Hematopoietic multipotent progenitor cell (in vitro differentiated cells): ENCODE measurements at regions not wholly inside any gene's neighbourhood (a gene's known extent, or its start where the extent isn't known, plus 50 kb on each side); places are given as distances from the start of the nearest gene placed in this dataset.

Experiments
- DNase-seq, 3 donors: peaks; one replicate each; pipeline ENCODE4 v3.0.0-alpha.2; 2011 to 2015; ENCODE audit warnings: low read depth in 2 of 3, low spot score in 2 of 3

DNA sequence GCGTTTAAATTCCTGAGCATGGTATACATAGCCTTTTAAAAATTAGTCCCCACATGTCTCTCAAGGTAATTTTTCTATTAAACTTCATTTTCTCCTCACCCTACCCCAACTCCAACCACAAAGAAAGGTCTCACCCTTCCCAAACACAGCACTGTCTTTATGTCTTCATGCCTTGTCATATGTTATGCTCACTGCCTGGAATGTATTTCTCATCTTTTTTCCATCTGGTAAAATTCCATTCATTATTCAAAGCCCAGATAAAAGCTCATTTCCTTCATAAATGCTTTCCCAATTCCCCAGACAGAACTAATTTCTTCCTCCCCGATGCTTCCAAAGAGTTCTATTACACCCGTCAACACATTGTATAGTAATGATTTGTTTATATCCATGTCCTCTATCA lies 302.0 kb downstream of the ALDH8A1 start:
- no peak for DNase-seq

DNA sequence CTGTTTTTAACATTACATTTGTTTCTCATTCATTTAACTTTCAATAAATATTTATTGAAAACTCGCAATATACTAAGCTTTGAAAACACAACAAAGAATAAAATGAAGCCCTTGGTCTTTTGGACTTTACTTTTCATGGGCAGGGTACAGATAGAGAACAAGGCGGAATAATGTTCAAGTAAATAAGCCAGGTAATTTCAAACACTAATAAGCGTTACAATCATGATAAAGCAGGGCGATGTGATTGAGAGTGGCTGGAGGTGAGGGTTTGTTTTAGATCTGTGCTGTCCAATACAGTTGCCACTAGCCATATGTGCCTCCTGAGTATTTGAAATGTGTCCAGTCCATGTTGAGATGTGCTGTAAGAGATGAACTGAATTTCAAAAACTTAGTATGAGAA lies 307.1 kb downstream of the ALDH8A1 start:
- no peak for DNase-seq

DNA sequence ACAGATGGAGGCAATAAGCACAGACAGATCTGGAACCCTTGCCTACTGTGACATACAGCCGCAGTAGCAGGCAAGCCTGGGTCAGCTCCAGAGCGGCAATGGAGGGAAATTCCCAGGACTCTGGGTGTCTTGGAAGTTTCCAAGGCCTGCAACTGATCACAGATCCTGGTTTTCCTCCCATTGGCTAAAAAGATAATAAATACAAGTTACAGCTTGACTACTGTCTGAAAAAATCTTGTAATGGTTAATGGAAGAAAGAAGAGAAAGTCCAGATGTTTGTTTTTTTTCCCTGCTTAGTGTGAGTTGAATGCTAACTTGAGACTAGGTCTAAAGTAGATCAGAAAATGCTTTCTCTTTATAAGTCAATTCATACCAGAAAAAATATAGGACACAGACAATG lies 307.6 kb downstream of the ALDH8A1 start:
- DNase-seq: no peak

DNA sequence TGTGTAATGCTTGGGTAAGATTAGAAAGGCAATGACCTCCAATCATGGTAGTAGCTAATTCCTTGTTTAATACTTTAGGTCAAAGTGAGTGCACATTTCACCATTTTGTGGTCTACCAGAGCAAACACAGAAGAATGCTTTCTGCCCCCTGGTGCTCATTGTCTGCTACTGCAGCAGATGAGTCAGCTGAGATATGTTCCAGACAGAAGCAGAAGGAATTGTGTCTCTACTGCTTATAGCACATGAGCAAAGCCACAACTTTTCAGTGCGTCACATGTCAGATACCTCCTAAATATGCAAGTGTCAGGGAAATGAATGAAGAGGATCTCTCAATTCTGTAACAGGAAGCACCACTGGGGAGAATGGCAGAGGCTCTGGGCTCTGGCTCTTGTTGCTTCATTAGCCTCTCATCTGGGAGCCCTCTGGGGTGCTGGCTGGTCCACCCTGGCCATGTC lies 308.9 kb downstream of the ALDH8A1 start:
- peak; percentile 63 to 93 (median 79) for DNase-seq

DNA sequence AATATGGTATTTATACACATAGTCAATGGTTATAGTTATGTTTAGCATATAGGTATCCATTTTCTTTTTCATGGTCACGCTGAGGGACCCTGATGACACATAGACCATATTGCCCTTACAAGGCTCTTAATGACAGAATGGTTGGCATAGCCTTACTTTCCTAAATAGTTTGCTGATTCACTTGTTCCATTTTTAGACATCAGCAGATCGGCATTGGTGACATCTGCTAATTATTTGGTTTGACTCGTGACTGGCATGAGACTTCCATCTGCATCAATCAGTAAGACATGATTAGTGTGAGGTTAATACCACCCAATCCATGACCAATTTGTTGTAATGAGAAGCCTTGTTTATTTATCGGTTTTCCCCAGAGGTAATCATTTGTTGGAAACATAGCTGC lies 309.7 kb downstream of the ALDH8A1 start:
- no peak for DNase-seq

DNA sequence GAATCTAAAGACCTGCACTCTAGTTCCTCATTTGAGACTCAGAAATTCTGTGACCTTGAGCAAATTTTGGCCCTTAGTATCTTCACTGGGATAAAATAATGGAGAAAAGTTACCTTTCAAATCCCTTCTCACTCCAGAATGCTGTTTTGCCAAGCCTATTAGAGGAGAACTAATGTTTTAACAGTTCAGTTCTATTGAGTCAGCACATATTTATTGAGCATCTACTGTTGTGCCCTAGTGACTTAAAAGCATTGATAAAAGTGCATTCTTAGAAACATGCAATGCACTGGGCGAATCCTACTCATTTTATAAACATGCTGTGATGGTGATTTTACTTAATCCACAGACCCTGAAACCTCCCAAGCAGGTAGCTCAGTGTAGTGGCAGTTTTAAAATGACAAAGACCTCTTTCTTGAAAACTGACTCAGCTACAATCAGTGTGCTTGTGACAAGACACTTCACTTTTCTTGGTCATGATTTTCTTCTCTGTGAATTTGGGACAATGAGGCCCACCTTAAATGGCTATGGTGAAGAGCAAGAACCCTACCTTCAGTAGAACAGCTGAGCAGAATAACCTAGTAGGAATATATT lies 312.0 kb downstream of the ALDH8A1 start:
- no peak for DNase-seq

DNA sequence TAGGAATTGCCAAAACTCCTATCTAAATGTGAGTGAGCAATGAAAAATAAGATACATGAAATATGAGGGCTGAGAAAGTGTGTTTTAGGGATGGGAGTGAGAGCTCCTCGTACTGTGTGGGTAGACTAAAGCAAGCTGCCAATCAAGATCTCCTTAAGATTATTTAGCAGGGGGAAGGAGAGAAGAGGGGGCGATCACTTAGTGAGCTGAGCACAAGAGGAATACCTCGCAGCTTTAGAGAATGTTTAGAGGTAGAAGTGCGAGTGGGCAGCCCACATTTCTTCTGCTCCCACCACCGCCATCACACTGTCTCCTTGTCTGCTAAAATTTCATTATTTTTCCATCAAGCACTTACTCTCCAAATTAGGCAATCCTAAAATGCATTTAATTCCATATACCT lies 312.6 kb downstream of the ALDH8A1 start:
- DNase-seq: no peak

DNA sequence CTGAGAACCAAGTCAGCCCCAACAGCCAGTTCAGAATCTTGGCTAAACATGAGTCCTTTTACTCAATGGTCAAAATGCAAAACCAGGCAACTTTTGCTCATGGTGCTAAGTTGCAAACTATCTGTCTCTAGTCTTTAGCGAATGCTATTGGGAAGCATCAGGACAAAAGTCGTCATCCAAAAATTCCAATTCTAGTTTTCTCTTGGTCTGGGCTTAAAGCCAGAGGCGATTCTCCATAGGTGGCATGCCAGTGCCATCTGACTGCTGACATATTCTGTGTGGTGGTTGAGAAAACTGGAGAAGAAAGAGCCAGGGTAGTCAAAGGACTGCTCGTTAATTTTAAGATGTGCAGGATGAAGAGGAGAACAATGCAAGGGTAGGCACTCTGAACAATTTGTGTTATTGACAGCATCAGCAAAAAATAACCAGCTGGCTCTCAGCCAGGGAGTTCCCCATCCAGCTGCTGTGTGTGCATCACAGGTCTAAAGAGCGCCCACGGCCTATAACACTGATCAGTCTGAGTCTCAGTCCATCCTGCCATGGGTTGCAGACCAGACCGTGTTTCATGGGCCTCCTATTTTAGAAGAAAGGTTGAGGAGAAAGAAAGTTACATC lies 313.6 kb downstream of the ALDH8A1 start:
- DNase-seq: peak in 1 of 3 donors; percentile 22

DNA sequence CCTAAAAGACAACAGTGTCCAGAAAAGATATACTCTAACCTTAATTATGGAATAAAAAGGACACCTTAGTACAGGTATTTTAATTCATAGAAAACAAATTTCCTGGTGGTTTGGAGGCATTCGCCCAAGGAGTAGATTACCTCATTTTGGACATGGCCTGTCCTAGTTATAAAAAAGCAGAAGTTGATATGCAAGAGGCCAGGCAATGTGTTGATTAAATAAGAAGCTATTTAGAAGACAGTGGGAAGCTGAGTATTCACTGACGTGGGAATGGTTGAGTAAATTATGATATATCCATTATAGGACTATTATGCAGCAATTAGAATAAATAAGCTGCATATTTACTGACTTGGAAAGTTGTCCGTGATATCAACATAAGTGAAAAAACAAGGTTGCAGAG lies 314.9 kb downstream of the ALDH8A1 start:
- no peak for DNase-seq

DNA sequence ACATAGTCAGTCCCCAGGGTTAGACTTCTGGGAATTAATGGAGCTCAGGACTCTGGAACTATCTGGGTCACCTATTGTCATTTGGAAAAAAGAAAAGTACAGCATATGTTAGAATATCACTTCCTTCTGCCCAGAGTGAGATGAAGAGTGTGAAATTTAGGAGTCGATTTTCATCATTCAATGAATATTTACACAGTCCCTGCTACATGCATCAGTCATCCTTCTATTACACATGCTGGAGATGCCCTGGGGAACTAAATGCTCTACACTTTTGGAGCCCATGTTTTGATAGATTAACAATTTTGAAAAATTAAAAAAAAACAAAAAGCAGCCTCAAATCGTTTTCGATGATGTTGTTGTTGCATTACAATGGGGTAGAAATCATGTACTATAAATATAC lies 315.4 kb downstream of the ALDH8A1 start:
- DNase-seq: no peak

DNA sequence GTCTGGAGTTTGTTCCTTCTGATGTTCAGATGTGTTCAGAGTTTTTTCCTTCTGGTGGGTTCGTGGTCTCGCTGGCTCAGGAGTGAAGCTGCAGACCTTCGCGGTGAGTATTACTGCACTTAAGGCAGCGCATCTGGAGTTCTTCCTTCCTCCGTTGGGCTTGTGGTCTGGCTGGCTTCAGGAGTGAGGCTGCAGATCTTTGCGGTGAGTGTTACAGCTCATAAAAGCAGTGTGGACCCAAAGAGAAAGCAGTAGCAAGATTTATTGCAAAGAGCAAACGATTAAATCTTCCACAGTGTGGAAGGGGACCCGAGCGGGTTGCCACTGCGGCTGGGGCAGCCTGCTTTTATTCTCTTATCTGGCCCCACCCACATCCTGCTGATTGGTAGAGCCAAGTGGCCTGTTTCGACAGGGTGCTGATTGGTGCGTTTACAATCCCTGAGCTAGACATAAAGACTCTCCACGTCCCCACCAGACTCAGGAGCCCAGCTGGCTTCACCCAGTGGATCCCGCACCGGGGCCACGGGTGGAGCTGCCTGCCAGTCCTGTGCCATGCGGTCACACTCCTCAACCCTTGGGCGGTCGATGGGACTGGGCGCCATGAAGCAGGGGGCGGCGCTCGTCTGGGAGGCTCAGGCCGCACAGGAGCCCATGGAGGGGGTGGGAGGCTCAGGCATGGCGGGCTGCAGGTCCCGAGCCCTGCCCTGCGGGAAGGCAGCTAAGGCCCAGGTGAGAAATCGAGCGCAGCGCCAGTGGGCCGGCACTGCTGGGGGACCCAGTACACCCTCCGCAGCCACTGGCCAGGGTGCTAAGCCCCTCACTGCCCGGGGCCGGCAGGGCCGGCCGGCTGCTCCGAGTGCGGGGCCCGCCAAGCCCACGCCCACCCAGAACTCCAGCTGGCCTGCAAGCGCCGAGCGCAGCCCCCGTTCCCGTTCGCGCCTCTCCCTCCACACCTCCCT lies 315.3 kb upstream of the SGK1 start:
- peak in 2 of 3 donors; percentile 94 to 98 for DNase-seq

DNA sequence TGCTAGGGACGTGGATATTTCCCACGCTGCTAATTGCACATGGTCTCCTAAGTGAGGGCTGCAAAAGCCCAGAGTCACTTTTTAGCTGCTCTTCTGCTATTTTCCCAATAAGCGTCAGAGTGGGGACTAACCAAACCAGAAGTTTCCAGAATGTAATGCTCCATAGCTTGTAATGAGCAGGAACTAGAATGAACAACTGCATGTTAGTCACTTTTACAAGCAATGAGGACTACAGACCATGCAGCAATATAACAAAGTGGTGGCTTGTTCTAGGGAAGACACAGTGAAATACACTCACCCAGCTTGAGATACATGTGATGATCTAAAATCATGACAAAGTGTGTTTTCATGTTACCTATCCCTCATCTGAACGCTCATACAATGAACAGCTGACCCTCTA lies 314.1 kb upstream of the SGK1 start:
- no peak for DNase-seq

DNA sequence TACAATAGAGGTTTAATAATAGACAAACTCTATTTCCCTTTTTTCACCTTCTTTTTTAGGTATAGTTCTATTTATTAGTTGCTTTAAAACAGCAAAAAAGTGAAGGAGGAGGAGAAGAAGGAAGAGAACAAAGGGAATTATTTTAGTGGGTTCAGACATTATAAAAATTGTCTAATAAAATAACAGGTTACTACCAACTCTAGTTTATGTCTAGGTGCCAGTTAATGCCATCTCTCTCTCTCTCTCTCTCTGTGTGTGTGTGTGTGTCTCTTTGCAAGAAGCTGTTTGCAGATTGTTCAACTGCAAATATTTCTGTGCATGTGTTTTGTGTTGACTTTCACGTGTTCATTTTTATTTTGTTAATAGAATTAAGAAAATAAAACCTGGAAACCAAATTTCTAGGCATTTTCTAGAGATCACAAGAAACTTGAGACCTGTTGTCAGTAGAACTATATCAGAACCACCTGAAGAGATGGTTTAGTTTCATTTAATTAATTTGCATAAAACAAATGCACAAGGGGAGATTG lies 313.5 kb upstream of the SGK1 start:
- DNase-seq: no peak

DNA sequence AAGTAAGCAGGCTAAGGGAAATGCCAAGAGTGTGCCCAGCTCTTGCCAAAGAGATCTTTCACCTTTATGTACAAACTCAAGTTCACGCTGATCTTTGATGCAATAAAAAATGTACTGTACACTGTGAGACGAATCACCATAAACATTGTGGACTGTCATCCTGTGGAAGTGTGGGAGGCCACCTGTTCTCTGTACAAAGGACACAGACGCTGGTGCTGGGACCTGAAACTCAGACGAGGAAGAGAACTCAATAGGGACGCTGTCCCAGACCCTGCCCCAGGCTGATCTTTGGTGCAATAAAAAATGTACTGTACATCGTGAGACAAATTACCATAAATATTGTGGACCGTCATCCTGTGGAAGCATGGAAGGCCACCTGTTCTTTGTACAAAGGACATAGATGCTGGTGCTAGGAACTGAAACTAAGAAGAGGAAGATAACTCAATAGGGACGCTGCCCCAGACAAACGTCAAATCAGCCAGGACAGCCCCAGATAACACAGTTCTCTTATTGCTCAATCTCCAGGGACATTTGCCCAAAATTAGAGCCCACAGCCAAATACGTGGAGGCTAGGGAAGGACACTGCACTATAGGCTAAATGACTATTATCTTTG lies 312.7 kb upstream of the SGK1 start:
- DNase-seq: no peak

DNA sequence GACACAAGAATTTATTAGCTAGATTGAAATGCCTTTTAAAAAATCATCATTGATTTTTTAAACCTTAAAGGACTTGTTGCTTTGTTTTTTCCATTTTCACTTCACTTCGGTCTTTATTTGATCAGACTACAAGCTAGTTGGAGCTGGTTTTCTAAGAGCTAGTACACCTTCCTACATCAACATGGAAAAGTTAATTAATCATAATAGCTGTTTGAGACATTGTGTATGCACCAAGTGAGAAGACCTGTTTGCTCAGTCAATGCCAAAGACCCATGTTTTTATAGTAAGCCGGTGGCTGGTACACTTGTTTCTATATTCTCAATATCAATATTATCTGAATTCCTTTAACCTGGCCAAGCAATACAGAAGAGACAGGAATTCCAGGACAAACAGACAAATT lies 310.2 kb upstream of the SGK1 start:
- no peak for DNase-seq

DNA sequence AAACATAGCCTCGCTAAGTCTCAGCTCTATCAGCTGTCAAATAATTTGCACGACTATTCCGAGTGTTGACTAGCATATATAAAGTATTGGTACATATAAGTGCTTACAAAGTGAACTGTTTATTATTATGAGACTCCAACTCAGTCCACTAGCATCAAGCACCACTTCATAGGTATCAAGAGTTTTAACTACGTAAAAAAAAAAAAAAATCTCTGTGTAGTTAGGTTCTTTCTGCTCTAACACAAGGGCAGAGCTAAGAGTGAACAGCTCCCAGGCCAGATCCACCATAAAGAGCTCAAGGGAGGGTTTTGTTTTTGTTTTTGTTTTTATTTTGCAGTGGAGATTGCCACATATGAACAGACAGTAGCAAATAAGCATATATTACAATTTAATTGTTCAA lies 309.8 kb upstream of the SGK1 start:
- no peak for DNase-seq

DNA sequence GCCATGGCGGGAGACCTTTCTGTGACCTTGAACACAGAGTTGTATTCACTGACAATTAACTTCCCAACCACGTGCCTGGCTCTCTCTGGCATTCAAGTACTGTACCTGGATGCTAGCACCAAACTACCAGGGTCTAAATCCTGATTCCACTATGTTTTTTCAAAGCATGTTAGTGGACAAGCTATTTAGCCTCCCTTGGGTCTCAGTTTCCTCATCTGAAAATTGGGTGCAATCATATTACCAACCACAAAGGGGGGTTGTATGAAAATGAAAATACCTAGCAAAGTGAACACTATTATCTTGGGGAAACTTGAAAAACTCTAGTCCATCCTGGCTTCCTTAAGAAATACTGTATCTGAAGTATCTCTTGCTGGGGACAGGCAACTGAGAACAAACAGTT lies 308.7 kb upstream of the SGK1 start:
- DNase-seq: no peak

DNA sequence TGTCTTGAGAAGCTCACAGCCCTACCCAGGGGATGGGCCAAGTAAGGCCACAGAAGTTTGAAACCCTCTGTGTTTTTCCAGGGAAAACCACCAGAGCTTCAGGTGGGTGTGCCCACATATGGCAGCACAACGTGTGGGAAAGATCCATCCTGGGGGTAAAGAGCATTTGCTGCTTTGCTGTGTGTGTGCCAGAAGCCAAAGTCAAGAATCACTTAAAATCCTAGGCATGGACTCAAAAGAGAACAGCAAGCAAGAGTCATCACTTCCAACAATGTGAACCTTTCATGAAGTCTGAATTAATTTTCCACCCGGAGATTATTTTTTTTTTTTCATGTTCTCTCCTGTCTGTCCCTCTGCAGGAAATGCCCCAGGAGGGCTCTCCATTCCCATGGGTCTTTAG lies 308.2 kb upstream of the SGK1 start:
- DNase-seq: no peak

DNA sequence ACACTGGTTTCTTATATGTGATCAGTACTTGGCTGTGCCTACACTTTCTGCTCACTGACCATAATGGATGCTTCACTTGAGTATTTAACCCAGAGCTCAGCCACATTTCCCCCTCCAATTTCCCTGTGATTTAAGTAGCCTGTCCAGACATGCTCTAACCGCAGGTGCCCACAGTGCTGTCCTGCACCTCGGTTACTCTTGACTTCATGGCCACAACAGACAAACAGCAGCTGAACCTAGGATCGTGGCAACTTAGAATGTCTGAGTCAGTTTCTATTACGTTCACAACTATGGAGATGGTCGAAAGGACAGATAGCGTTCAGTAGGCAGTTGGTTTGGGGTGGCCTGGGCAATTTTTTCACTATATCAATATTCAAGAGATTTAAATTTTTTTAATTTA lies 306.9 kb upstream of the SGK1 start:
- DNase-seq: no peak

DNA sequence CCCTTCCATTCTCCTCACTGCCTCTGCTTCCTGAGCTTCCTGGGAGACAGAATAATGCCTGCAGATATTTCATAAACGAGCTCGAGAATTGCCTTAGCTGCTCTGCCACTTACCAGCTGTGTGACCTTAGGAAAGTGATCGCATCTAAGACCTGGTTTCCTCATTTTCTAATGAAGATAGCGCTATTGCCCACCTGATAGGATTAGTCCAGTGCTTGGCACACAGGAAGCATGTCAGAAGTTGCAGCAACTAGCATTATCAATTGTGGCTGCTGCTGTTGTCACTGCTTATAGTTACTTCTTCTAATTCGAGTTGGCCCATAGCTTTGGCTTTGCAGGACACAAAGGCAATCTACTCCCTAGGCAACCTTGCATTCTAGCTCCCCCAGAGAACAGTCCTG lies 305.5 kb upstream of the SGK1 start:
- DNase-seq: no peak
